HCT116 (cell line): ENCODE measurements at regions not wholly inside any gene's neighbourhood (a gene's known extent, or its start where the extent isn't known, plus 50 kb on each side); places are given as distances from the start of the nearest gene placed in this dataset.
"Not testable (repeated sequence)": the region's sequence is repeated elsewhere in the genome, so short reads cannot be mapped to it uniquely, and the experiment has no call there.

Source experiments
- ATAC-seq: fragments of 200-7000 bp; cut with Tn5 transposase; 2 replicates; pipeline ENCODE4 v1.9.1; 2020; ENCODE audit warnings: mild to moderate bottlenecking, moderate library complexity
- BruUV-seq: library from RNA; stranded (reverse); fragments of 400-500 nt; replicated peaks from 2 replicates; lab custom pipeline; 2021; lab: Mats Ljungman, UMichigan
- CTCF ChIA-PET: fragments of 300-600 bp; sonication (Branson Sonifier 250); formaldehyde crosslinking; loops from one replicate; lab custom pipeline; 2021; ENCODE audit warnings: antibody characterized with exemption; lab: Charles Lee
- POLR2A ChIA-PET: fragments of 300-600, 350-600 bp; sonication (Branson Sonifier 250); formaldehyde crosslinking; loops from one replicate; lab custom pipeline; 2021; ENCODE audit warnings: antibody characterized with exemption; lab: Charles Lee
- RAD21 ChIA-PET, 2 experiments: fragments of 300-600 bp; sonication (Branson Sonifier 250); formaldehyde crosslinking; loops; one replicate each; lab custom pipeline; 2023; ENCODE audit warnings: low total read pairs in 2 of 2; ENCODE audit not compliant: uncharacterized antibody in 2 of 2, unreplicated experiment in 2 of 2, low non-redundant PET in 1 of 2; lab: Charles Lee
- DNase-seq: peaks from one replicate; pipeline ENCODE4 v3.0.0-alpha.2; 2010; ENCODE audit warnings: low read depth, low spot score
- H2AFZ ChIP-seq: fragments of 200-600 bp; shearing (Covaris generic), sonication (generic); 2 replicates; pipeline ENCODE4 v1.6.1; 2017; ENCODE audit warnings: low read depth, mixed run types, mixed read lengths, antibody characterized with exemption, low read length; ENCODE audit not compliant: poor library complexity, severe bottlenecking
- H3K27ac ChIP-seq: 2 replicates; pipeline ENCODE4 v1.5.1; 2012; ENCODE audit warnings: low read depth, low read length
- H3K27me3 ChIP-seq: fragments of 200-600 bp; sonication (generic); 2 replicates; pipeline ENCODE4 v1.6.1; 2016; ENCODE audit warnings: mixed run types, low read length, mixed read lengths; ENCODE audit not compliant: insufficient read depth
- H3K36me3 ChIP-seq, 2 experiments: fragments of 200-500 bp in 1 of 2; fragments of 200-600 bp in 1 of 2; sonication (Bioruptor generic) in 1 of 2; sonication (generic) in 1 of 2; 2 replicates each; pipeline versions ENCODE4 v1.5.1 to v1.6.1; 2014 to 2016; ENCODE audit warnings: low read length in 2 of 2, inconsistent platforms in 1 of 2, mixed read lengths in 1 of 2, mixed run types in 1 of 2; ENCODE audit not compliant: insufficient read depth in 2 of 2, control insufficient read depth in 1 of 2
- H3K4me1 ChIP-seq, 2 experiments: fragments of 200-600 bp in 1 of 2; sonication (generic) in 1 of 2; 2 replicates each; pipeline versions ENCODE4 v1.5.1 to v1.6.1; 2012 to 2017; ENCODE audit warnings: low read length in 2 of 2, inconsistent platforms in 1 of 2, mild to moderate bottlenecking in 1 of 2, mixed read lengths in 1 of 2, mixed run types in 1 of 2, moderate library complexity in 1 of 2; ENCODE audit not compliant: insufficient read depth in 2 of 2, control insufficient read depth in 1 of 2
- H3K4me2 ChIP-seq: fragments of 200-600 bp; sonication (generic); 2 replicates; pipeline ENCODE4 v1.6.1; 2017; ENCODE audit warnings: mixed run types, low read length, mixed read lengths
- H3K4me3 ChIP-seq, 2 experiments: fragments of 200-600 bp in 1 of 2; sonication (generic) in 1 of 2; replicated peaks in 1 of 2; 2 replicates each; pipeline ENCODE4 v1.5.1; 2011 to 2016; ENCODE audit warnings: low read length in 2 of 2, control low read depth in 1 of 2, low read depth in 1 of 2, mild to moderate bottlenecking in 1 of 2, mixed read lengths in 1 of 2, mixed run types in 1 of 2
- H3K79me2 ChIP-seq: fragments of 200-600 bp; sonication (generic); 2 replicates; pipeline ENCODE4 v1.6.1; 2017; ENCODE audit warnings: mild to moderate bottlenecking, mixed run types, low read length, moderate library complexity, mixed read lengths; ENCODE audit not compliant: insufficient read depth
- H3K9ac ChIP-seq: fragments of 200-600 bp; sonication (generic); 2 replicates; pipeline ENCODE4 v1.6.1; 2016; ENCODE audit warnings: low read length, mixed read lengths
- H3K9me2 ChIP-seq: fragments of 200-600 bp; sonication (generic), shearing (Covaris generic); 2 replicates; pipeline ENCODE4 v1.6.1; 2017; ENCODE audit warnings: mixed run types, mild to moderate bottlenecking, moderate library complexity; ENCODE audit not compliant: insufficient read depth
- H3K9me3 ChIP-seq, 2 experiments: fragments of 200-500 bp in 1 of 2; fragments of 200-600 bp in 1 of 2; sonication (Bioruptor generic) in 1 of 2; sonication (generic) in 1 of 2; 2 replicates each; pipeline ENCODE4 v1.6.1; 2014 to 2017; ENCODE audit warnings: low read length in 2 of 2, mixed read lengths in 2 of 2, inconsistent platforms in 1 of 2, low read depth in 1 of 2, mild to moderate bottlenecking in 1 of 2, mixed run types in 1 of 2, moderate library complexity in 1 of 2; ENCODE audit not compliant: control insufficient read depth in 1 of 2, insufficient read depth in 1 of 2
- H4K20me1 ChIP-seq: fragments of 200-600 bp; sonication (generic), shearing (Covaris generic); 2 replicates; pipeline ENCODE4 v1.6.1; 2017; ENCODE audit warnings: mixed run types, mild to moderate bottlenecking, moderate library complexity; ENCODE audit not compliant: insufficient read depth
- intact Hi-C: fragments of 100-400 bp; cut with micrococcal nuclease; formaldehyde crosslinking; loops from 2 replicates; pipeline ENCODE4 v1.10.0; 2022

GRCh38 chr17:21781666-21782024 is 89.3 kb downstream of the KCNJ18 start:
- RAD21 ChIA-PET, CTCF ChIA-PET, H3K9me2 ChIP-seq, H3K4me1 ChIP-seq, H3K4me3 ChIP-seq, H3K36me3 ChIP-seq, H3K9me3 ChIP-seq, POLR2A ChIA-PET, H3K27me3 ChIP-seq, BruUV-seq, intact Hi-C loops, H3K27ac ChIP-seq, H3K4me2 ChIP-seq, DNase-seq, H4K20me1 ChIP-seq, H2AFZ ChIP-seq, H3K9ac ChIP-seq, ATAC-seq, H3K79me2 ChIP-seq: not testable (repeated sequence)

GRCh38 chr17:21782107-21782506 is 89.8 kb downstream of the KCNJ18 start:
- intact Hi-C loops, H3K9ac ChIP-seq, H2AFZ ChIP-seq, H3K36me3 ChIP-seq, ATAC-seq, H4K20me1 ChIP-seq, H3K27ac ChIP-seq, RAD21 ChIA-PET, H3K79me2 ChIP-seq, H3K4me2 ChIP-seq, DNase-seq, CTCF ChIA-PET, H3K9me3 ChIP-seq, POLR2A ChIA-PET, H3K9me2 ChIP-seq, H3K27me3 ChIP-seq, H3K4me1 ChIP-seq, BruUV-seq, H3K4me3 ChIP-seq: not testable (repeated sequence)

- intact Hi-C loops, POLR2A ChIA-PET, H3K4me1 ChIP-seq, H3K79me2 ChIP-seq, CTCF ChIA-PET, BruUV-seq, H3K27ac ChIP-seq, H3K9me2 ChIP-seq, H3K4me2 ChIP-seq, H3K27me3 ChIP-seq, ATAC-seq, H3K9me3 ChIP-seq, RAD21 ChIA-PET, H4K20me1 ChIP-seq, DNase-seq, H3K36me3 ChIP-seq, H2AFZ ChIP-seq, H3K9ac ChIP-seq, H3K4me3 ChIP-seq: not testable (repeated sequence)
These were observed 90.3 kb downstream of the KCNJ18 start for GRCh38 chr17:21782604-21783003.

- CTCF ChIA-PET, BruUV-seq, DNase-seq, H4K20me1 ChIP-seq, intact Hi-C loops, H3K36me3 ChIP-seq, H3K4me3 ChIP-seq, H3K9me3 ChIP-seq, H3K9me2 ChIP-seq, RAD21 ChIA-PET, POLR2A ChIA-PET, H3K27ac ChIP-seq, H3K4me2 ChIP-seq, H3K9ac ChIP-seq, H2AFZ ChIP-seq, H3K27me3 ChIP-seq, H3K4me1 ChIP-seq, ATAC-seq, H3K79me2 ChIP-seq: not testable (repeated sequence)
These were observed 90.7 kb downstream of the KCNJ18 start for GRCh38 chr17:21783017-21783416.

GRCh38 chr17:21814272-21814671 is 121.9 kb downstream of the KCNJ18 start:
- H3K9ac ChIP-seq, RAD21 ChIA-PET, intact Hi-C loops, H3K4me2 ChIP-seq, H3K36me3 ChIP-seq, H2AFZ ChIP-seq, H3K27me3 ChIP-seq, H3K9me3 ChIP-seq, H3K27ac ChIP-seq, CTCF ChIA-PET, POLR2A ChIA-PET, DNase-seq, H3K4me1 ChIP-seq, ATAC-seq, H4K20me1 ChIP-seq, H3K9me2 ChIP-seq, H3K79me2 ChIP-seq, H3K4me3 ChIP-seq, BruUV-seq: not testable (repeated sequence)
